ENCODE measurements at regions not wholly inside any gene's neighbourhood (a gene's known extent, or its start where the extent isn't known, plus 50 kb on each side); places are given as distances from the start of the nearest gene placed in this dataset.
"Not testable (repeated sequence)": the region's sequence is repeated elsewhere in the genome, so short reads cannot be mapped to it uniquely, and the experiment has no call there.

DNA sequence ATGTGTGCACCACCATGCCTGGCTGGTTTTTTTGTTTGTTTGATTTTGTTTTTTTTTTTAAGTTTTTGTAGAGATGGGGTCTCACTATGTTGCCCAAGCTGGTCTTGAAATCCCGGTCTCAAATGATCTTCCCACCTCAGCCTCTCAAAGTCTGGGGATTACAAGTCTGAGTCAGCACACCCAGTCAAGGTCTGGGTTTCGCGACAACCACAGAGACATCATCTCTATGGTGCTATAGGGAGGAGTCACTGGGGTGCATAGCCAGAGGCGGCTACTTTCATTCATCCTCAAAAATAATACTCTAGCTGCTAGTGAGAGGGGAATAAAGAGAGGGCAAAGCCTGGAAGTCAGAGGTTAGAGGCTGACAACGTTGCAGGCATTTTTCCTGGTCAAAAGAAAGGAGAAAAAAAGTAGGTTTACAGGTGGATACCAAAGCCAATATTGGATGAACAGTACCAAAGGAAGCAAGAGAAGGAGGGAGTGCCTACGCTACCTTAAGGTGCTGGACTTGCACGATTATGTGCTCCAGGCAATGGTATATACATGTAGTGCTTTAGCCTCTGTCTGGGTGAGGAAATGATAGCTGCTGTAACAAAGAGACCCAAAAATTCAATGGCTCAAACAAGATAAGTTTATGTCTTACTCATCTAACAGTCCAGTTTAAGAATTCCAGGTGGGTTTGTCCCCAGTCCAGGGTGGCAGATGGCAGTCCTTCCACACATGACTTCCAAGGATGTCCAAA lies 178.3 kb downstream of the SKIDA1 start:
- no peaks in the 10 kb centered on the region for H3K9me3 ChIP-seq (ENCODE audit: control insufficient read depth, insufficient read depth, low read length)
- no peak overlapping the region for H3K4me3 ChIP-seq (ENCODE audit: low read depth, low read length)
- H3K27ac ChIP-seq (ENCODE audit: low read depth, low read length) = no peak overlapping the region
- POLR2A ChIA-PET = no interaction called here
- TF ChIP-seq, protein P1, sequence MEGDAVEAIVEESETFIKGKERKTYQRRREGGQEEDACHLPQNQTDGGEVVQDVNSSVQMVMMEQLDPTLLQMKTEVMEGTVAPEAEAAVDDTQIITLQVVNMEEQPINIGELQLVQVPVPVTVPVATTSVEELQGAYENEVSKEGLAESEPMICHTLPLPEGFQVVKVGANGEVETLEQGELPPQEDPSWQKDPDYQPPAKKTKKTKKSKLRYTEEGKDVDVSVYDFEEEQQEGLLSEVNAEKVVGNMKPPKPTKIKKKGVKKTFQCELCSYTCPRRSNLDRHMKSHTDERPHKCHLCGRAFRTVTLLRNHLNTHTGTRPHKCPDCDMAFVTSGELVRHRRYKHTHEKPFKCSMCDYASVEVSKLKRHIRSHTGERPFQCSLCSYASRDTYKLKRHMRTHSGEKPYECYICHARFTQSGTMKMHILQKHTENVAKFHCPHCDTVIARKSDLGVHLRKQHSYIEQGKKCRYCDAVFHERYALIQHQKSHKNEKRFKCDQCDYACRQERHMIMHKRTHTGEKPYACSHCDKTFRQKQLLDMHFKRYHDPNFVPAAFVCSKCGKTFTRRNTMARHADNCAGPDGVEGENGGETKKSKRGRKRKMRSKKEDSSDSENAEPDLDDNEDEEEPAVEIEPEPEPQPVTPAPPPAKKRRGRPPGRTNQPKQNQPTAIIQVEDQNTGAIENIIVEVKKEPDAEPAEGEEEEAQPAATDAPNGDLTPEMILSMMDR (IDR thresholded peaks at IDR 0.05; ENCODE audit: low read depth, low read length) = no peak
- CTCF ChIA-PET = no interaction called here
- no peaks in the 10 kb centered on the region for H3K27me3 ChIP-seq (ENCODE audit: control insufficient read depth, insufficient read depth, low read length)
- DNase-seq (ENCODE audit: low read depth, low spot score) = no peak

DNA sequence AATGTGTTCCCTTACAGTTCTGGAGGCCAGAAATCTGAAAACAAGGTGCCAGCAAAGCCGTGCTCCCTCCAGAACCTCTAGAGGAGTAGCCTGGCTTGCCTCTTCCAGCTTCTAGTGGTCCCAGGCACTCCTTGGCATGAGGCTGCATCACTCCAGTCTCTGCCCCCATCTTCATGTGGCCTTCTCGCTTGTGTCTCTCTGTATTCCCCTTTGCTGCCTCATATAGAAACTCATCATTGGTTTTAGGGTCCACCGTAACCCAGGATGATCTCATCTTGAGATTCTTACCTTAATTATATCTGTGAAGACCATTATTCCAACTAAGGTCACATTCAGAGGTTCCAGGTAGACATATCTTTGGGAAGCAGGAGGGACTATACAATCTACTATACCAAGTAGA lies 182.4 kb downstream of the SKIDA1 start:
- CTCF ChIA-PET = no interaction called here
- H3K27me3 ChIP-seq (ENCODE audit: control insufficient read depth, insufficient read depth, low read length) = no peaks in the 10 kb centered on the region
- POLR2A ChIA-PET = no interaction called here

DNA sequence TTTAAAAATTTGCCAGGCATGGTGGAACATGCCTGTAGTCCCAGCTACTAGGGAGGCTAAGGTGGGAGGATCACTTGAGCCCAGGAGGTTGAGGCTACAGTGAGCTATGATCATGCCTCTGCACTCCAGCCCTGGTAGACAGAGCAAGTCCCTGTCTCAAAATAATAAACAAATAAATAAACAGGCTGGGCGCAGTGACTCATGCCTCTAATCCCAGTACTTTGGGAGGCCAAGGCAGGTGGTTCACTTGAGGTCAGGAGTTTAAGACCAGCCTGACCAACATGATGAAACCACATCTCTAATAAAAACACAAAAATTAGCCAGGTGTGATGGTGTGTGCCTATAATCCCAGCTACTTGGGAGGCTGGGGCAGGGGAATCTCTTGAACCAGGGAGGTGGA lies 183.0 kb downstream of the SKIDA1 start:
- H3K27ac ChIP-seq (ENCODE audit: low read depth, low read length); CTCF ChIA-PET; H3K9me3 ChIP-seq (ENCODE audit: control insufficient read depth, insufficient read depth, low read length); POLR2A ChIA-PET; H3K27me3 ChIP-seq (ENCODE audit: control insufficient read depth, insufficient read depth, low read length); H3K4me3 ChIP-seq (ENCODE audit: low read depth, low read length); DNase-seq (ENCODE audit: low read depth, low spot score): not testable (repeated sequence)

More for the DNA sequence above, 182.4 kb downstream of the SKIDA1 start:
- no peak for DNase-seq (ENCODE audit: low read depth, low spot score)
- Histone ChIP-seq H3K9me3 (ENCODE audit: control insufficient read depth, insufficient read depth, low read length) (no peaks in the 10 kb centered on the region; the same call in 1 of the 2 replicates), H3K4me3 (ENCODE audit: low read depth, low read length) (no peak overlapping the region), H3K27ac (ENCODE audit: low read depth, low read length) (no peak overlapping the region)
- TF ChIP-seq, protein P1 (IDR thresholded peaks at IDR 0.05; ENCODE audit: low read depth, low read length) = no peak

DNA sequence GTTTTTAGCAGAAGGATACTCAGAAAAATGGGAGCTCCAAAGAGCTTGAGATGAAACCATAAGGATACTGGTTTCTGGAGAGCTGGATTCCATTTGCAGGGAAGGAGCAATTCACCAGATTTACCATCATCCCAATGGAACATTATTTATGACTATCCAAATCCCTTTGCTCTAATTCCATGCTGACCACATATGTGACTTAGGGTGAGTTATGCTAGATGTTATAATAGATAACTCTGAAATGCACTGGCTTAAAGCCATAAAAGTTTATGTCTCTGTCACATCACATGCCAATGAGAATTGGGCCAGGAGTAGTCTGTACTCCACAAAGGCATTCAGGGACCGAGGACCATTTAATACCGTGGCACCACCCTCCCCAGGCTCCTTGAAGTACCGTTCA lies 185.2 kb downstream of the SKIDA1 start:
- no peaks in the 10 kb centered on the region; the same call in 1 of the 2 replicates for H3K9me3 ChIP-seq (ENCODE audit: control insufficient read depth, insufficient read depth, low read length)
- H3K27me3 ChIP-seq (ENCODE audit: control insufficient read depth, insufficient read depth, low read length) = no peaks in the 10 kb centered on the region
- H3K4me3 ChIP-seq (ENCODE audit: low read depth, low read length) = no peak overlapping the region
- no peak overlapping the region for H3K27ac ChIP-seq (ENCODE audit: low read depth, low read length)
- TF ChIP-seq, protein P1 (IDR thresholded peaks at IDR 0.05; ENCODE audit: low read depth, low read length) = no peak
- no peak for DNase-seq (ENCODE audit: low read depth, low spot score)
- ChIA-PET CTCF (no interaction called here), POLR2A (no interaction called here)

- TF ChIP-seq, protein P1 (IDR thresholded peaks at IDR 0.05; ENCODE audit: low read depth, low read length) = no peak
- H3K27ac ChIP-seq (ENCODE audit: low read depth, low read length) = no peak overlapping the region
These were observed 188.2 kb downstream of the SKIDA1 start for GRCh38 chr10:21337171-21337792.

More at GRCh38 chr10:21337171-21337792, 188.2 kb downstream of the SKIDA1 start:
- H3K4me3 ChIP-seq (ENCODE audit: low read depth, low read length) = no peak overlapping the region
- no peak for DNase-seq (ENCODE audit: low read depth, low spot score)
- POLR2A ChIA-PET = no interaction called here
- H3K9me3 ChIP-seq (ENCODE audit: control insufficient read depth, insufficient read depth, low read length) = no peaks in the 10 kb centered on the region; the same call in 1 of the 2 replicates
- no peaks in the 10 kb centered on the region for H3K27me3 ChIP-seq (ENCODE audit: control insufficient read depth, insufficient read depth, low read length)
- CTCF ChIA-PET = interaction anchor here (1.5 kb wide), 1 partner anchor 20 kb away, joined by 3 read pairs; no protein-coding TSS in a partner anchor

All from AG04450 (cell line).